Colonic mucosa (tissue), 4 donors: ENCODE measurements at regions not wholly inside any gene's neighbourhood (a gene's known extent, or its start where the extent isn't known, plus 50 kb on each side); places are given as distances from the start of the nearest gene placed in this dataset.

Source experiments
- DNase-seq: peaks from one replicate; pipeline ENCODE4 v3.0.0-alpha.2; 2020
- H3K27ac ChIP-seq: fragments of 200-600 bp; one replicate; pipeline ENCODE4 v1.8.0; 2021
- H3K27me3 ChIP-seq: fragments of 200-600 bp; one replicate; pipeline ENCODE4 v1.8.0; 2021
- H3K36me3 ChIP-seq: fragments of 200-600 bp; one replicate; pipeline ENCODE4 v1.8.0; 2021
- H3K4me1 ChIP-seq: fragments of 200-600 bp; one replicate; pipeline ENCODE4 v1.8.0; 2021; ENCODE audit warnings: mild to moderate bottlenecking
- H3K4me3 ChIP-seq: fragments of 200-600 bp; one replicate; pipeline ENCODE4 v1.8.0; 2021
- H3K9ac ChIP-seq, 2 donors: one replicate each; pipeline ENCODE4 v1.7.0; 2013; ENCODE audit warnings: control low read depth in 2 of 2, low read depth in 2 of 2, low read length in 2 of 2
- H3K9me3 ChIP-seq: fragments of 200-600 bp; one replicate; pipeline ENCODE4 v1.8.0; 2021
- CTCF ChIP-seq: fragments of 200-600 bp; IDR thresholded peaks from one replicate; pipeline ENCODE4 v1.8.0; 2022; ENCODE audit warnings: antibody characterized with exemption, mild to moderate bottlenecking
- intact Hi-C: fragments of 100-400 bp; cut with DNase I; formaldehyde crosslinking; loops from one replicate; pipeline ENCODE4 v1.14.1; 2022
- donor health status: healthy.
- donor health status: DM: no; HTN: no; CAD: no.
- donor health status: DM: no; HTN: no; CAD: no.

GRCh38 chrX:131747173-131747572 is 203.3 kb downstream of the OR13H1 start:
- TF ChIP-seq CTCF: peak; percentile 28
- Histone ChIP-seq H3K4me3 (peak overlapping the region; percentile 43), H3K9me3 (no peaks in the 10 kb centered on the region), H3K9ac (peak overlapping the region in 1 of 2 donors; percentile 49), H3K4me1 (no peaks in the 10 kb centered on the region), H3K27ac (peak overlapping the region; percentile 65), H3K27me3 (no peaks in the 10 kb centered on the region), H3K36me3 (no peaks in the 10 kb centered on the region)
- intact Hi-C loops: no loop called here
- peak; percentile 85 for DNase-seq

DNA sequence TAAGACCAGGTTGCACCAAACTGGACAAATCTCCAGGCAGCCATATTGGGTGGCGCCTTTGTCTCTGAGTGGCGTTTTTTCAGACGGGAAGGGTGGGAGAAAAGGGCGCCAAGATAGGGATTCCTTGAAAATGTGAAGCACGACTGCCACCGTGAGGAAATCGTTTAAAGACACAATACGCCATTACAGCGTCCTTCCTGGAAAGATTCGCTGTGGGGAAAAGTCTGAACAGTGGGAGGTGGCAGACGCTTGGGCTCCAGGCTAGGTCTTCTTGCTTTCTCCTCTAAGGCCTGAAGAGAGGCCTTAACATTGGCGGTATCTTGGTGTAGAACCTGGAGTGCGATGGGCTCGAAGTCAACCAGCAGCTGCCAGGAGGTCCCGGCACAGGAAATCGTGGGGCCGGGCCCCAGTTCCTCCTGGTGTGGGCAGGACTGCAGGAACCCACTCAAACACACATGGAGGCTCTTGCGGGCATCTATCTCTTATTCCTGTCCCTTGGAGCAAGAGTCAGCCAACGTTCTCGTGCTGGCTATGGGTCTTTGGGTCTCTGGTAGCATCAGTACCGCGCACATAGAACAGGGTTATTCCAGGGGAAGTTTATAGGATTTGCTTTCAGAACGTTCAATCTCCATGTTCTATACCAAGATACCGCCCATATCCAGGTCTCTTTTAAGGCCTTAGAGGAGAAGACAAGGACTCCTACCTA is 208.8 kb downstream of the OR13H1 start:
- no peaks in the 10 kb centered on the region for H3K27me3 ChIP-seq
- peak overlapping the region; percentile 55 for H3K27ac ChIP-seq
- peak overlapping the region in 1 of 2 donors; percentile 38 for H3K9ac ChIP-seq
- H3K4me1 ChIP-seq: no peaks in the 10 kb centered on the region
- H3K9me3 ChIP-seq: no peaks in the 10 kb centered on the region
- peak overlapping the region; percentile 40 for H3K4me3 ChIP-seq
- H3K36me3 ChIP-seq: no peaks in the 10 kb centered on the region
- intact Hi-C loops: no loop called here
- TF ChIP-seq CTCF: no peak
- DNase-seq: peak; percentile 90

DNA sequence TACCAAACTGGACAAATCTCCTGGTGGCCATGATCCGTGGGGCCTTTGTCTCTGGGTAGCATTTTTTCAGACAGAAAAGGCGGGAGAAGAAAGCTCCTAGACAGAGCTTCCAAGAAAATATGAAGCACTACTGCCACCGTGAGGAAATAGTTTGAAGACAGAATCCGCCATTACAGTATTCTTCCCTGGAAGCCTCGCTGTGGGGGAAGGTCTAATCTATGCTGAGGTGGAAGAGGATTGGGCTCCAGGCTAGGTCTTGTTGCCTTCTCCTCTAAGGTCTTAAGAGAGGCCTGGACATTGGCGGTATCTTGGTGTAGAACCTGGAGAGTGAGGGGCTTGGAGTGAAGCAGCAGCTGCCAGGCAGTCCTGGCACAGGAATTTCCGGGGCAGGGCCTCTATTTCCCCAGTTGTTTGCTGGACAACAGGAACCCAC is 218.9 kb downstream of the OR13H1 start:
- no peaks in the 10 kb centered on the region for H3K27me3 ChIP-seq
- no peaks in the 10 kb centered on the region for H3K4me1 ChIP-seq
- intact Hi-C loops: no loop called here
- peak; percentile 78 for DNase-seq
- H3K4me3 ChIP-seq: peak overlapping the region; percentile 33
- H3K9ac ChIP-seq: no peak overlapping the region
- peak; percentile 47 for TF ChIP-seq CTCF
- H3K27ac ChIP-seq: peak overlapping the region; percentile 40
- no peaks in the 10 kb centered on the region for H3K9me3 ChIP-seq
- no peaks in the 10 kb centered on the region for H3K36me3 ChIP-seq

- peak; percentile 89 for DNase-seq
- Histone ChIP-seq H3K9ac (peak overlapping the region in 1 of 2 donors; percentile 29), H3K4me3 (peak overlapping the region; percentile 33), H3K4me1 (no peaks in the 10 kb centered on the region), H3K36me3 (no peaks in the 10 kb centered on the region), H3K27ac (no peak overlapping the region), H3K9me3 (no peaks in the 10 kb centered on the region), H3K27me3 (no peaks in the 10 kb centered on the region)
- TF ChIP-seq CTCF: peak; percentile 43
- intact Hi-C loops: no loop called here
Measured at GRCh38 chrX:131763674-131764073, 219.8 kb downstream of the OR13H1 start.

DNA sequence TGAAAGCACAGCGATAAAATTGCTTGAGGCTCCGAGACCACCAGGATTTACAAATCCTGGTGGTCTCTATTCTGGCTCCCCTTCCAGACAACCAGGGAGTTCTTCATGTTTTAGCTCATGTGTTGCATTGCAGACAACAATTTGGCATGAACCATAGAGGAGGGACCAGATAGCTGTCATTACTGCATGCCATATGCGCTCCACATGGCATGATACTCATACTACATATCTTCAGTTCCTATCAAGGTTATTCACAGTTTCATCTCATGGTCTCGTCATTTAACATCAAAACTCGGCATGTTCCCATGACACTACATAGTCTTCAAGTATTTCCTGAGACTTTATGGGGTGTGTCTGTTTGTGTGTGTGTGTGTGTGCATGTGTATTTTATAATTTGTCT is 220.3 kb downstream of the OR13H1 start:
- TF ChIP-seq CTCF: no peak
- no peaks in the 10 kb centered on the region for H3K4me1 ChIP-seq
- H3K9ac ChIP-seq: peak overlapping the region in 1 of 2 donors; percentile 29
- no peak for DNase-seq
- intact Hi-C loops: no loop called here
- no peaks in the 10 kb centered on the region for H3K27me3 ChIP-seq
- H3K4me3 ChIP-seq: peak overlapping the region; percentile 33
- H3K36me3 ChIP-seq: no peaks in the 10 kb centered on the region
- H3K27ac ChIP-seq: no peak overlapping the region
- no peaks in the 10 kb centered on the region for H3K9me3 ChIP-seq
